HEK293 (cell line): ENCODE measurements at regions not wholly inside any gene's neighbourhood (a gene's known extent, or its start where the extent isn't known, plus 50 kb on each side); places are given as distances from the start of the nearest gene placed in this dataset.

Source experiments
- CTCF ChIA-PET: fragments of 350-600 bp; formaldehyde crosslinking; extraction: SDS; loops from one replicate; lab custom pipeline; 2021; ENCODE audit warnings: antibody characterized with exemption; lab: Yijun Ruan, JAX
- POLR2A ChIA-PET: fragments of 300-600 bp; formaldehyde crosslinking; extraction: SDS; loops from one replicate; lab custom pipeline; 2020; ENCODE audit warnings: antibody characterized with exemption, inconsistent platforms; lab: Yijun Ruan, JAX
- H3K27ac ChIP-seq: fragments of 200-500 bp; sonication (Bioruptor generic); 2 replicates; pipeline ENCODE4 v1.5.1; 2014; ENCODE audit warnings: low read depth, low read length, control low read depth, inconsistent platforms; ENCODE audit errors: extremely low read depth
- H3K36me3 ChIP-seq, 2 experiments: fragments of 200-500 bp in 1 of 2; sonication (Bioruptor generic) in 1 of 2; 1 replicate in 1 of 2; 2 replicates in 1 of 2; pipeline ENCODE4 v1.5.1; 2014 to 2017; ENCODE audit warnings: inconsistent platforms in 2 of 2, low read length in 2 of 2; ENCODE audit not compliant: control insufficient read depth in 2 of 2, insufficient read depth in 1 of 2
- H3K4me1 ChIP-seq: fragments of 200-500 bp; sonication (Bioruptor generic); 2 replicates; pipeline ENCODE4 v1.5.1; 2014; ENCODE audit warnings: mild to moderate bottlenecking, low read length, inconsistent platforms; ENCODE audit not compliant: control insufficient read depth, insufficient read depth
- H3K4me3 ChIP-seq: 2 replicates; pipeline ENCODE4 v1.5.1; 2011; ENCODE audit warnings: low read depth, mild to moderate bottlenecking, control low read depth, low read length, moderate library complexity
- H3K9me3 ChIP-seq: fragments of 200-500 bp; sonication (Bioruptor generic); 2 replicates; pipeline ENCODE4 v1.5.1; 2014; ENCODE audit warnings: low read depth, low read length, inconsistent platforms; ENCODE audit not compliant: control insufficient read depth, insufficient read depth
- GFI1B ChIP-seq: fragments of 450-650 bp; formaldehyde crosslinking; IDR thresholded peaks from 2 replicates; pipeline ENCODE4 v1.5.1; 2016; ENCODE audit warnings: missing biosample characterization, missing genetic modification characterization
- GLI2 ChIP-seq: fragments of 450-650 bp; formaldehyde crosslinking; IDR thresholded peaks from 2 replicates; pipeline ENCODE4; 2017; ENCODE audit warnings: missing biosample characterization, missing genetic modification characterization, low read depth, borderline replicate concordance
- HOXD13 ChIP-seq: sonication (generic); formaldehyde crosslinking; IDR thresholded peaks from 2 replicates; pipeline ENCODE4 v1.8.0; 2022; ENCODE audit warnings: missing genetic modification reagents, borderline replicate concordance
- KLF16 ChIP-seq: fragments of 450-650 bp; formaldehyde crosslinking; IDR thresholded peaks from 2 replicates; pipeline ENCODE4 v1.5.1; 2017; ENCODE audit warnings: missing biosample characterization, missing genetic modification characterization
- KLF7 ChIP-seq: fragments of 450-650 bp; formaldehyde crosslinking; IDR thresholded peaks from 2 replicates; pipeline ENCODE4 v1.5.1; 2016; ENCODE audit warnings: missing biosample characterization, missing genetic modification characterization, borderline replicate concordance
- KLF9 ChIP-seq: fragments of 450-650 bp; formaldehyde crosslinking; IDR thresholded peaks from 2 replicates; pipeline ENCODE4 v1.5.1; 2016; ENCODE audit warnings: missing biosample characterization, missing genetic modification characterization, low read depth
- SP2 ChIP-seq: fragments of 450-650 bp; formaldehyde crosslinking; IDR thresholded peaks from 2 replicates; pipeline ENCODE4 v1.5.1; 2016; ENCODE audit warnings: missing biosample characterization, missing genetic modification characterization
- ZEB2 ChIP-seq: fragments of 450-650 bp; formaldehyde crosslinking; IDR thresholded peaks from 2 replicates; pipeline ENCODE4 v1.5.1; 2016; ENCODE audit warnings: missing biosample characterization, missing genetic modification characterization
- ZFHX2 ChIP-seq: fragments of 450-650 bp; formaldehyde crosslinking; conservative IDR thresholded peaks from 2 replicates; pipeline ENCODE4 v1.5.1; 2016; ENCODE audit warnings: missing biosample characterization, missing genetic modification characterization
- ZNF155 ChIP-seq: fragments of 450-650 bp; formaldehyde crosslinking; IDR thresholded peaks from 2 replicates; pipeline ENCODE4 v1.5.1; 2016; ENCODE audit warnings: missing biosample characterization, missing genetic modification characterization
- ZNF16 ChIP-seq: fragments of 450-650 bp; formaldehyde crosslinking; IDR thresholded peaks from 2 replicates; pipeline ENCODE4 v1.5.1; 2016; ENCODE audit warnings: low read depth, missing biosample characterization, missing genetic modification characterization
- ZNF174 ChIP-seq: fragments of 450-650 bp; formaldehyde crosslinking; IDR thresholded peaks from 2 replicates; pipeline ENCODE4 v1.5.0; 2017; ENCODE audit warnings: missing biosample characterization, mild to moderate bottlenecking, missing genetic modification characterization
- ZNF214 ChIP-seq: fragments of 450-650 bp; formaldehyde crosslinking; IDR thresholded peaks from 2 replicates; pipeline ENCODE4 v1.5.1; 2017; ENCODE audit warnings: missing biosample characterization, mild to moderate bottlenecking, missing genetic modification characterization, borderline replicate concordance
- ZNF23 ChIP-seq: fragments of 450-650 bp; formaldehyde crosslinking; IDR thresholded peaks from 2 replicates; pipeline ENCODE4 v1.5.1; 2016; ENCODE audit warnings: missing biosample characterization, missing genetic modification characterization, borderline replicate concordance
- ZNF354C ChIP-seq: fragments of 450-650 bp; formaldehyde crosslinking; IDR thresholded peaks from 2 replicates; pipeline ENCODE4 v1.5.1; 2016; ENCODE audit warnings: missing biosample characterization, missing genetic modification characterization, low read depth, borderline replicate concordance
- ZNF433 ChIP-seq: fragments of 450-650 bp; formaldehyde crosslinking; IDR thresholded peaks from 2 replicates; pipeline ENCODE4 v1.5.1; 2016; ENCODE audit warnings: missing biosample characterization, missing genetic modification characterization, low read depth
- ZNF473 ChIP-seq: fragments of 450-650 bp; formaldehyde crosslinking; IDR thresholded peaks from 2 replicates; pipeline ENCODE4 v1.5.1; 2017; ENCODE audit warnings: missing biosample characterization, missing genetic modification characterization
- ZNF501 ChIP-seq: fragments of 450-650 bp; formaldehyde crosslinking; IDR thresholded peaks from 2 replicates; pipeline ENCODE4 v1.5.1; 2016; ENCODE audit warnings: missing biosample characterization, missing genetic modification characterization
- ZNF514 ChIP-seq: fragments of 450-650 bp; formaldehyde crosslinking; IDR thresholded peaks from 2 replicates; pipeline ENCODE4 v1.5.1; 2016; ENCODE audit warnings: missing biosample characterization, missing genetic modification characterization
- ZNF626 ChIP-seq: fragments of 450-650 bp; sonication (Bioruptor Pico); formaldehyde crosslinking; IDR thresholded peaks from 2 replicates; pipeline ENCODE4 v1.5.1; 2018; ENCODE audit warnings: missing biosample characterization, missing genetic modification characterization, inconsistent platforms
- ZNF658 ChIP-seq: fragments of 450-650 bp; formaldehyde crosslinking; IDR thresholded peaks from 2 replicates; pipeline ENCODE4; 2016; ENCODE audit warnings: missing biosample characterization, missing genetic modification characterization
- ZNF670 ChIP-seq: fragments of 450-650 bp; formaldehyde crosslinking; IDR thresholded peaks from 2 replicates; pipeline ENCODE4 v1.5.1; 2016; ENCODE audit warnings: missing biosample characterization, missing genetic modification characterization, low read depth
- ZNF701 ChIP-seq: fragments of 450-650 bp; formaldehyde crosslinking; IDR thresholded peaks from 2 replicates; pipeline ENCODE4 v1.5.1; 2016; ENCODE audit warnings: missing biosample characterization, missing genetic modification characterization
- ZNF76 ChIP-seq: fragments of 450-650 bp; formaldehyde crosslinking; IDR thresholded peaks from 2 replicates; pipeline ENCODE4; 2016; ENCODE audit warnings: low read depth, missing biosample characterization, missing genetic modification characterization, borderline replicate concordance
- TF ChIP-seq, protein P1 (sequence below): fragments of 450-650 bp; formaldehyde crosslinking; IDR thresholded peaks from 2 replicates; pipeline ENCODE4 v1.5.1; 2016; ENCODE audit warnings: missing biosample characterization, missing genetic modification characterization
- TF ChIP-seq, protein P2 (sequence below): fragments of 450-650 bp; formaldehyde crosslinking; IDR thresholded peaks from 2 replicates; pipeline ENCODE4 v1.5.1; 2016; ENCODE audit warnings: missing biosample characterization, missing genetic modification characterization
- TF ChIP-seq, protein P3 (sequence below): fragments of 450-650 bp; formaldehyde crosslinking; IDR thresholded peaks from 2 replicates; pipeline ENCODE4 v1.5.1; 2017; ENCODE audit warnings: missing biosample characterization, missing genetic modification characterization
- TF ChIP-seq, protein P4 (sequence below): fragments of 450-650 bp; formaldehyde crosslinking; IDR thresholded peaks from 2 replicates; pipeline ENCODE4 v1.5.1; 2016; ENCODE audit warnings: missing biosample characterization, missing genetic modification characterization

DNA sequence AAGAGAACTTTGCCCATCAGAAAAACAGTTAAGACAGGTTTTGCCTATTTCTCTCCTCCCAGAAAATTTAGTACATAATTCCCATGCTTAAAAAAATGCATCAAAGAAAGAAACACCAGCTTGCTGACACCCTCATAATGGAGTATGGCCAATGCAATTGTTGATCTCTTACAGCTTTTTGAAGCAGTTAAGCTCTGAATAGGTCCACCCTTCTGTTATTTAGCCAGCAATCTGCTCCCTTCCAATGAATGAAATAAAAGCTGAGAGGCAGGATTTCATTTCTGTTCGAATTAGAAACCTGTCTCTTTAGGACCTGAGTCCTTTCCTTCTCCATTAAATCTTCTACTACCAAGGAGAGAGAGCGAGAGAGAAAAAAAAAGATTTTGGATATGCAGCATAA, 288.7 kb downstream of the RNF144B start:
- H3K9me3 ChIP-seq, result no peaks in the 10 kb centered on the region
- CTCF ChIA-PET, result no interaction called here
- no peak for TF ChIP-seq ZNF174 (tag by site-specific recombination)
- TF ChIP-seq ZNF514, result no peak
- TF ChIP-seq ZFHX2 (tag by site-specific recombination), result no peak
- no peak for TF ChIP-seq GLI2
- TF ChIP-seq ZNF23 (tag by site-specific recombination), result no peak
- no peak for TF ChIP-seq ZNF626 (tag by site-specific recombination)
- TF ChIP-seq KLF9, result no peak
- TF ChIP-seq GFI1B (tag by site-specific recombination), result no peak
- TF ChIP-seq ZEB2 (tag by site-specific recombination), result no peak
- TF ChIP-seq ZNF16 (tag by site-specific recombination), result no peak
- TF ChIP-seq ZNF473 (tag by site-specific recombination), result no peak
- H3K4me3 ChIP-seq, result no peak overlapping the region
- H3K27ac ChIP-seq, result no peak overlapping the region
- H3K4me1 ChIP-seq, result no peaks in the 10 kb centered on the region
- no peaks in the 10 kb centered on the region for H3K36me3 ChIP-seq
- POLR2A ChIA-PET, result no interaction called here

DNA sequence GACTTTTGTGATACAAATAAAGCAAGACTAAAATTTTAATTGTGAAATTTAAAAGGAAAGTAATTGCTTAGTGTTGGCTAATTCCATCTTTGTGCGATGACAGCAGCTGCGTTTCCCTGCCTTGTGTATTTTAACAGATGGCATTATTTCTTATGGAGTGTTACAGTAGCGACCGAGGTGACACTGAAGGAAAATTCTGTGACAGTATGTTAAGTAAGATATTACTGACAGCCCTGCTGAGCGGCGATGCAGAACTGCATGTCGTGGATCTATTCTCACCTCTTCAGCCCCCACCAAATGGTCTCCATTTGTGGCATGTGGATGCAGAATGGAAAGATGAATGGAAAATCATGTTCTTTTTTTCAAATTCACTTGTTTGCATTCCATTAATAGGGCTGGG, 289.4 kb downstream of the RNF144B start:
- TF ChIP-seq ZNF214 (tag by site-specific recombination), result no peak
- TF ChIP-seq ZNF670 (tag by site-specific recombination), result no peak
- TF ChIP-seq, protein P1, sequence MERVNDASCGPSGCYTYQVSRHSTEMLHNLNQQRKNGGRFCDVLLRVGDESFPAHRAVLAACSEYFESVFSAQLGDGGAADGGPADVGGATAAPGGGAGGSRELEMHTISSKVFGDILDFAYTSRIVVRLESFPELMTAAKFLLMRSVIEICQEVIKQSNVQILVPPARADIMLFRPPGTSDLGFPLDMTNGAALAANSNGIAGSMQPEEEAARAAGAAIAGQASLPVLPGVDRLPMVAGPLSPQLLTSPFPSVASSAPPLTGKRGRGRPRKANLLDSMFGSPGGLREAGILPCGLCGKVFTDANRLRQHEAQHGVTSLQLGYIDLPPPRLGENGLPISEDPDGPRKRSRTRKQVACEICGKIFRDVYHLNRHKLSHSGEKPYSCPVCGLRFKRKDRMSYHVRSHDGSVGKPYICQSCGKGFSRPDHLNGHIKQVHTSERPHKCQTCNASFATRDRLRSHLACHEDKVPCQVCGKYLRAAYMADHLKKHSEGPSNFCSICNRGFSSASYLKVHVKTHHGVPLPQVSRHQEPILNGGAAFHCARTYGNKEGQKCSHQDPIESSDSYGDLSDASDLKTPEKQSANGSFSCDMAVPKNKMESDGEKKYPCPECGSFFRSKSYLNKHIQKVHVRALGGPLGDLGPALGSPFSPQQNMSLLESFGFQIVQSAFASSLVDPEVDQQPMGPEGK (tag by site-specific recombination), result no peak
- TF ChIP-seq HOXD13, result no peak
- TF ChIP-seq KLF7 (tag by site-specific recombination), result no peak
- TF ChIP-seq, protein P2, sequence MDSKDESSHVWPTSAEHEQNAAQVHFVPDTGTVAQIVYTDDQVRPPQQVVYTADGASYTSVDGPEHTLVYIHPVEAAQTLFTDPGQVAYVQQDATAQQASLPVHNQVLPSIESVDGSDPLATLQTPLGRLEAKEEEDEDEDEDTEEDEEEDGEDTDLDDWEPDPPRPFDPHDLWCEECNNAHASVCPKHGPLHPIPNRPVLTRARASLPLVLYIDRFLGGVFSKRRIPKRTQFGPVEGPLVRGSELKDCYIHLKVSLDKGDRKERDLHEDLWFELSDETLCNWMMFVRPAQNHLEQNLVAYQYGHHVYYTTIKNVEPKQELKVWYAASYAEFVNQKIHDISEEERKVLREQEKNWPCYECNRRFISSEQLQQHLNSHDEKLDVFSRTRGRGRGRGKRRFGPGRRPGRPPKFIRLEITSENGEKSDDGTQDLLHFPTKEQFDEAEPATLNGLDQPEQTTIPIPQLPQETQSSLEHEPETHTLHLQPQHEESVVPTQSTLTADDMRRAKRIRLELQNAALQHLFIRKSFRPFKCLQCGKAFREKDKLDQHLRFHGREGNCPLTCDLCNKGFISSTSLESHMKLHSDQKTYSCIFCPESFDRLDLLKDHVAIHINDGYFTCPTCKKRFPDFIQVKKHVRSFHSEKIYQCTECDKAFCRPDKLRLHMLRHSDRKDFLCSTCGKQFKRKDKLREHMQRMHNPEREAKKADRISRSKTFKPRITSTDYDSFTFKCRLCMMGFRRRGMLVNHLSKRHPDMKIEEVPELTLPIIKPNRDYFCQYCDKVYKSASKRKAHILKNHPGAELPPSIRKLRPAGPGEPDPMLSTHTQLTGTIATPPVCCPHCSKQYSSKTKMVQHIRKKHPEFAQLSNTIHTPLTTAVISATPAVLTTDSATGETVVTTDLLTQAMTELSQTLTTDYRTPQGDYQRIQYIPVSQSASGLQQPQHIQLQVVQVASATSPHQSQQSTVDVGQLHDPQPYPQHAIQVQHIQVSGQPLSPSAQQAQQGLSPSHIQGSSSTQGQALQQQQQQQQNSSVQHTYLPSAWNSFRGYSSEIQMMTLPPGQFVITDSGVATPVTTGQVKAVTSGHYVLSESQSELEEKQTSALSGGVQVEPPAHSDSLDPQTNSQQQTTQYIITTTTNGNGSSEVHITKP (tag by site-specific recombination), result no peak
- no peak for TF ChIP-seq ZNF155 (tag by site-specific recombination)
- no peak for TF ChIP-seq ZNF501 (tag by site-specific recombination)
- no peak for TF ChIP-seq ZNF701 (tag by site-specific recombination)
- no peak for TF ChIP-seq ZNF76 (tag by site-specific recombination)
- no peak for TF ChIP-seq ZNF433
- TF ChIP-seq KLF16, result no peak
- TF ChIP-seq ZNF354C, result no peak
- no peak for TF ChIP-seq ZNF658 (tag by site-specific recombination)
- no peak for TF ChIP-seq SP2
- TF ChIP-seq, protein P3, sequence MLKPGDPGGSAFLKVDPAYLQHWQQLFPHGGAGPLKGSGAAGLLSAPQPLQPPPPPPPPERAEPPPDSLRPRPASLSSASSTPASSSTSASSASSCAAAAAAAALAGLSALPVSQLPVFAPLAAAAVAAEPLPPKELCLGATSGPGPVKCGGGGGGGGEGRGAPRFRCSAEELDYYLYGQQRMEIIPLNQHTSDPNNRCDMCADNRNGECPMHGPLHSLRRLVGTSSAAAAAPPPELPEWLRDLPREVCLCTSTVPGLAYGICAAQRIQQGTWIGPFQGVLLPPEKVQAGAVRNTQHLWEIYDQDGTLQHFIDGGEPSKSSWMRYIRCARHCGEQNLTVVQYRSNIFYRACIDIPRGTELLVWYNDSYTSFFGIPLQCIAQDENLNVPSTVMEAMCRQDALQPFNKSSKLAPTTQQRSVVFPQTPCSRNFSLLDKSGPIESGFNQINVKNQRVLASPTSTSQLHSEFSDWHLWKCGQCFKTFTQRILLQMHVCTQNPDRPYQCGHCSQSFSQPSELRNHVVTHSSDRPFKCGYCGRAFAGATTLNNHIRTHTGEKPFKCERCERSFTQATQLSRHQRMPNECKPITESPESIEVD (tag by site-specific recombination), result no peak
- TF ChIP-seq, protein P4, sequence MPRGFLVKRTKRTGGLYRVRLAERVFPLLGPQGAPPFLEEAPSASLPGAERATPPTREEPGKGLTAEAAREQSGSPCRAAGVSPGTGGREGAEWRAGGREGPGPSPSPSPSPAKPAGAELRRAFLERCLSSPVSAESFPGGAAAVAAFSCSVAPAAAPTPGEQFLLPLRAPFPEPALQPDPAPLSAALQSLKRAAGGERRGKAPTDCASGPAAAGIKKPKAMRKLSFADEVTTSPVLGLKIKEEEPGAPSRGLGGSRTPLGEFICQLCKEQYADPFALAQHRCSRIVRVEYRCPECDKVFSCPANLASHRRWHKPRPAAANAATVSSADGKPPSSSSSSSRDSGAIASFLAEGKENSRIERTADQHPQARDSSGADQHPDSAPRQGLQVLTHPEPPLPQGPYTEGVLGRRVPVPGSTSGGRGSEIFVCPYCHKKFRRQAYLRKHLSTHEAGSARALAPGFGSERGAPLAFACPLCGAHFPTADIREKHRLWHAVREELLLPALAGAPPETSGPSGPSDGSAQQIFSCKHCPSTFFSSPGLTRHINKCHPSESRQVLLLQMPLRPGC, result no peak
- no peaks in the 10 kb centered on the region for H3K4me1 ChIP-seq
- H3K4me3 ChIP-seq, result no peak overlapping the region
- CTCF ChIA-PET, result no interaction called here
- no peak overlapping the region for H3K27ac ChIP-seq
- no peaks in the 10 kb centered on the region for H3K9me3 ChIP-seq
- POLR2A ChIA-PET, result no interaction called here
- H3K36me3 ChIP-seq, result no peaks in the 10 kb centered on the region
